Astrocyte (in vitro differentiated cells and primary cell): ENCODE measurements at regions not wholly inside any gene's neighbourhood (a gene's known extent, or its start where the extent isn't known, plus 50 kb on each side); places are given as distances from the start of the nearest gene placed in this dataset.

Source experiments
- DNase-seq: peaks from one replicate; pipeline ENCODE4 v3.0.0-alpha.2; 2010; ENCODE audit warnings: low read depth
- FAIRE-seq: peaks from 2 replicates; lab custom pipeline; 2011; peaks lifted over from hg19 to GRCh38; lab: Jason Lieb, UNC
- H2AFZ ChIP-seq: 2 replicates; pipeline ENCODE4 v1.6.0; 2012; ENCODE audit warnings: low read depth, low read length, inconsistent platforms
- H3K27ac ChIP-seq: 2 replicates; pipeline ENCODE4 v1.5.1; 2011; ENCODE audit warnings: low read depth, low read length, inconsistent platforms
- H3K27me3 ChIP-seq: 2 replicates; pipeline ENCODE4 v1.6.0; 2011; ENCODE audit warnings: low read length, inconsistent platforms; ENCODE audit not compliant: insufficient read depth
- H3K36me3 ChIP-seq: 2 replicates; pipeline ENCODE4 v1.5.1; 2011; ENCODE audit warnings: low read length, inconsistent platforms; ENCODE audit not compliant: insufficient read depth
- H3K4me1 ChIP-seq: 2 replicates; pipeline ENCODE4 v1.5.1; 2011; ENCODE audit warnings: low read length, inconsistent platforms; ENCODE audit not compliant: insufficient read depth
- H3K4me2 ChIP-seq: 2 replicates; pipeline ENCODE4 v1.6.0; 2012; ENCODE audit warnings: low read length, inconsistent platforms
- H3K4me3 ChIP-seq: 2 replicates; pipeline ENCODE4 v1.5.1; 2011; ENCODE audit warnings: low read depth, mild to moderate bottlenecking, low read length, inconsistent platforms; ENCODE audit not compliant: insufficient read depth
- H3K79me2 ChIP-seq: 2 replicates; pipeline ENCODE4 v1.6.0; 2012; ENCODE audit warnings: mild to moderate bottlenecking, low read length, inconsistent platforms; ENCODE audit not compliant: insufficient read depth
- H3K9ac ChIP-seq: 2 replicates; pipeline ENCODE4 v1.6.0; 2012; ENCODE audit warnings: mild to moderate bottlenecking, low read length, inconsistent platforms
- H3K9me3 ChIP-seq: 2 replicates; pipeline ENCODE4 v1.5.1; 2012; ENCODE audit warnings: low read depth, mild to moderate bottlenecking, low read length, inconsistent platforms; ENCODE audit not compliant: insufficient read depth
- H4K20me1 ChIP-seq: 2 replicates; pipeline ENCODE4 v1.6.0; 2012; ENCODE audit warnings: low read length, inconsistent platforms; ENCODE audit not compliant: insufficient read depth
- H3K27ac Mint-ChIP-seq: one replicate; pipeline ENCODE4 v1.8.0; 2021; ENCODE audit warnings: mild to moderate bottlenecking, mixed read lengths; ENCODE audit not compliant: unreplicated experiment
- H3K27me3 Mint-ChIP-seq: one replicate; pipeline ENCODE4 v1.8.0; 2021; ENCODE audit warnings: low read depth, mixed read lengths; ENCODE audit not compliant: unreplicated experiment
- H3K36me3 Mint-ChIP-seq: one replicate; pipeline ENCODE4 v1.8.0; 2021; ENCODE audit warnings: low read depth, mixed read lengths; ENCODE audit not compliant: unreplicated experiment
- H3K4me1 Mint-ChIP-seq: one replicate; pipeline ENCODE4 v1.8.0; 2021; ENCODE audit warnings: low read depth, mixed read lengths; ENCODE audit not compliant: unreplicated experiment
- H3K4me3 Mint-ChIP-seq: one replicate; pipeline ENCODE4 v1.8.0; 2021; ENCODE audit warnings: mild to moderate bottlenecking, moderate library complexity, mixed read lengths; ENCODE audit not compliant: unreplicated experiment
- H3K9me3 Mint-ChIP-seq: one replicate; pipeline ENCODE4 v1.8.0; 2021; ENCODE audit warnings: mild to moderate bottlenecking, mixed read lengths; ENCODE audit not compliant: unreplicated experiment
- EZH2 ChIP-seq: IDR thresholded peaks from 2 replicates; pipeline ENCODE4 v1.6.1; 2012; ENCODE audit warnings: mild to moderate bottlenecking, low read length, inconsistent platforms; ENCODE audit not compliant: insufficient read depth
- TF ChIP-seq, protein P1 (sequence below): IDR thresholded peaks from 2 replicates; pipeline ENCODE4 v1.5.1; 2011; ENCODE audit warnings: low read depth, mild to moderate bottlenecking, inconsistent platforms, low read length, moderate library complexity; ENCODE audit not compliant: insufficient read depth

DNA sequence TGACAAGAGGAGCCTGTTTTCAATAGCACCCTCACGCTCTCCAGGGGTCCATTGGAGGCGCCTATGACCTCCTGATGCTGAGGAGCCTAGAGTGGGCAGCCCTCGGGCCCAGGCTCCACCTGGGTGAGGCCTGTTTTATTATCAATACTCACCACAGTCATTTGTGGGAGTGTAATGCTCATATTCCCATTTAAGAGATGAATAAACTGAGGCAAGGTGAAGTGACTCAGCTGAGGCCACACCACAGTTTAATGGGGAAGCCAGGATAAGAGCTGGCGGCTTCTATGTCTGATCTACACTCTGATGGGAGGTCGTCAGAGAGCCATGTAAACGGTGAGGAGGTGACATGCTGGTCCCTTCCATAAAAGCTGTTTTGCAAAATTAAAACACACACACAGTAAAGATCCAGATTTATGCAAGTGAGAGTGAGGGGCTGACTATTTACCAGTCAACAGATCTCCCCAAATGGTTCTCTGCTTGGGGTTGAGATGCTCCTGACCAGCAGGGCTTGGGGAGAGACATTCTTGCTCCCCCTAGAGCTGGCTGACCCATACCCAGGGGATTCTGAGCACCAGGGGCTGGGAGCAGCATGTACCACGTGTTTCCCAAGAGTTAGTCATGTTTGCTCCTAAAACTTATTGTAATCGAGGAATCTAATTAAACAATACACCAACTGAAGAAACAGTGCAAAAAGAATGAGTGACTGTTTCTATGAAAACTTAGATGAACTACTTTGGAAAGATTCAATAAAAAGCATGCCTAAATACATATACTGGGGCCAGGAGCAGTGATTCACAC lies 81.0 kb upstream of the INSIG1 start:
- no peak for TF ChIP-seq EZH2
- TF ChIP-seq, protein P1, sequence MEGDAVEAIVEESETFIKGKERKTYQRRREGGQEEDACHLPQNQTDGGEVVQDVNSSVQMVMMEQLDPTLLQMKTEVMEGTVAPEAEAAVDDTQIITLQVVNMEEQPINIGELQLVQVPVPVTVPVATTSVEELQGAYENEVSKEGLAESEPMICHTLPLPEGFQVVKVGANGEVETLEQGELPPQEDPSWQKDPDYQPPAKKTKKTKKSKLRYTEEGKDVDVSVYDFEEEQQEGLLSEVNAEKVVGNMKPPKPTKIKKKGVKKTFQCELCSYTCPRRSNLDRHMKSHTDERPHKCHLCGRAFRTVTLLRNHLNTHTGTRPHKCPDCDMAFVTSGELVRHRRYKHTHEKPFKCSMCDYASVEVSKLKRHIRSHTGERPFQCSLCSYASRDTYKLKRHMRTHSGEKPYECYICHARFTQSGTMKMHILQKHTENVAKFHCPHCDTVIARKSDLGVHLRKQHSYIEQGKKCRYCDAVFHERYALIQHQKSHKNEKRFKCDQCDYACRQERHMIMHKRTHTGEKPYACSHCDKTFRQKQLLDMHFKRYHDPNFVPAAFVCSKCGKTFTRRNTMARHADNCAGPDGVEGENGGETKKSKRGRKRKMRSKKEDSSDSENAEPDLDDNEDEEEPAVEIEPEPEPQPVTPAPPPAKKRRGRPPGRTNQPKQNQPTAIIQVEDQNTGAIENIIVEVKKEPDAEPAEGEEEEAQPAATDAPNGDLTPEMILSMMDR: no peak
- no peak overlapping the region for H3K27ac ChIP-seq
- no peak for FAIRE-seq
- Mint-ChIP-seq H3K36me3 (no peaks in the 10 kb centered on the region), H3K9me3 (no peaks in the 10 kb centered on the region), H3K4me1 (peaks cover 17% of the 10 kb centered on the region), H3K27me3 (no peaks in the 10 kb centered on the region), H3K27ac (no peak overlapping the region), H3K4me3 (no peak overlapping the region)
- H3K4me2 ChIP-seq: no peak overlapping the region
- no peaks in the 10 kb centered on the region for H3K27me3 ChIP-seq
- H3K4me3 ChIP-seq: no peak overlapping the region
- H3K4me1 ChIP-seq: peaks cover 24% of the 10 kb centered on the region
- no peak overlapping the region for H2AFZ ChIP-seq
- no peak for DNase-seq
- no peaks in the 10 kb centered on the region for H3K36me3 ChIP-seq
- H3K9ac ChIP-seq: no peak overlapping the region
- no peaks in the 10 kb centered on the region for H3K9me3 ChIP-seq
- no peaks in the 10 kb centered on the region for H4K20me1 ChIP-seq
- no peaks in the 10 kb centered on the region for H3K79me2 ChIP-seq

DNA sequence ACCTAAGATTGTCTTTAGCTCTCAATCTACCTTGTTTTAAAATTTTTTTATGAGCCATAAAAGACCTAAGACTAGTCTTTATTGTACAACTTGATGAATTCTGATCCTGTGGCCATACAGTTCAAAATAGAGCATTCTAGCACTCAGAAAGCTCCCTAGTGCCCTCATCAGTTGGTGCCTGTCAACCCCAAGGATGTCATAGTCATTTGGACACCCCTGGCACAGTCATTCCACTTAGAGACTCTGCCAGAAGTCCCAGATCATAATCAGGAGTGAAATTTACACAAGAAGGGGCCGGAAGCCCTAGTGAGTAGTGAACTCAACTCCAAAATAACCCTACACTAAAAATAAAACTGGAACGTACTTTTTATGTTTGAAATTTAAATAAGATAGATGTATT lies 80.0 kb upstream of the INSIG1 start:
- Histone ChIP-seq H2AFZ (no peak overlapping the region), H3K27me3 (no peaks in the 10 kb centered on the region), H4K20me1 (no peaks in the 10 kb centered on the region), H3K27ac (no peak overlapping the region), H3K4me3 (no peak overlapping the region), H3K79me2 (no peaks in the 10 kb centered on the region), H3K36me3 (no peaks in the 10 kb centered on the region), H3K4me2 (no peak overlapping the region), H3K4me1 (peaks cover 23% of the 10 kb centered on the region), H3K9me3 (no peaks in the 10 kb centered on the region), H3K9ac (no peak overlapping the region)
- Mint-ChIP-seq H3K9me3 (no peaks in the 10 kb centered on the region), H3K36me3 (no peaks in the 10 kb centered on the region), H3K27ac (no peak overlapping the region), H3K27me3 (no peaks in the 10 kb centered on the region), H3K4me3 (no peak overlapping the region), H3K4me1 (peaks cover 17% of the 10 kb centered on the region)
- DNase-seq: no peak
- no peak for FAIRE-seq
- TF ChIP-seq EZH2: no peak
- TF ChIP-seq, protein P1: no peak
